PC-3 (cell line): ENCODE measurements at regions not wholly inside any gene's neighbourhood (a gene's known extent, or its start where the extent isn't known, plus 50 kb on each side); places are given as distances from the start of the nearest gene placed in this dataset.

Source experiments
- ATAC-seq: fragments of 200-7000 bp; cut with Tn5 transposase; 2 replicates; pipeline ENCODE4 v1.9.1; 2020; ENCODE audit warnings: mild to moderate bottlenecking, moderate library complexity
- BruUV-seq: library from RNA; stranded (reverse); fragments of 400-500 nt; replicated peaks from 2 replicates; lab custom pipeline; 2021; lab: Mats Ljungman, UMichigan
- CTCF ChIA-PET: fragments of 300-600 bp; sonication (Branson Sonifier 250); formaldehyde crosslinking; loops from one replicate; lab custom pipeline; 2022; ENCODE audit warnings: antibody characterized with exemption; lab: Charles Lee
- POLR2A ChIA-PET: fragments of 300-600 bp; sonication (Branson Sonifier 250); formaldehyde crosslinking; loops from one replicate; lab custom pipeline; 2022; ENCODE audit warnings: antibody characterized with exemption; ENCODE audit not compliant: unreplicated experiment; lab: Charles Lee
- DNase-seq: peaks from one replicate; pipeline ENCODE4 v3.0.0-alpha.2; 2015
- H2AFZ ChIP-seq: fragments of 300-600 bp; sonication (generic); 2 replicates; pipeline ENCODE4 v1.6.0; 2016; ENCODE audit warnings: antibody characterized with exemption, low read length
- H3F3A ChIP-seq: fragments of 300-600 bp; sonication (generic); one replicate; pipeline ENCODE4 v1.6.0; 2017; ENCODE audit warnings: antibody characterized with exemption, low read length, control low read depth, mild to moderate bottlenecking; ENCODE audit not compliant: unreplicated experiment
- H3K27ac ChIP-seq: fragments of 300-600 bp; sonication (generic); 2 replicates; pipeline ENCODE4 v1.5.1; 2016; ENCODE audit warnings: mild to moderate bottlenecking, low read length
- H3K27me3 ChIP-seq: fragments of 300-600 bp; sonication (generic); 2 replicates; pipeline ENCODE4 v1.6.1; 2016; ENCODE audit warnings: low read length, mixed read lengths
- H3K36me3 ChIP-seq: fragments of 300-600 bp; sonication (generic); 2 replicates; pipeline ENCODE4 v1.6.1; 2016; ENCODE audit warnings: low read depth, mixed run types, low read length, mixed read lengths
- H3K4me1 ChIP-seq: fragments of 300-600 bp; sonication (generic); 2 replicates; pipeline ENCODE4 v1.5.1; 2016; ENCODE audit warnings: low read length; ENCODE audit not compliant: insufficient read depth
- H3K4me2 ChIP-seq: fragments of 300-600 bp; sonication (generic); 2 replicates; pipeline ENCODE4 v1.6.0; 2016; ENCODE audit warnings: low read length
- H3K4me3 ChIP-seq: fragments of 300-600 bp; sonication (generic); 2 replicates; pipeline ENCODE4 v1.5.1; 2016; ENCODE audit warnings: mild to moderate bottlenecking, low read length, mixed read lengths
- H3K79me2 ChIP-seq: fragments of 300-600 bp; sonication (generic); 2 replicates; pipeline ENCODE4 v1.6.1; 2017; ENCODE audit warnings: low read length, mixed read lengths
- H3K9ac ChIP-seq: fragments of 300-600 bp; sonication (generic); 2 replicates; pipeline ENCODE4 v1.6.0; 2016; ENCODE audit warnings: mild to moderate bottlenecking, low read length
- H3K9me2 ChIP-seq: fragments of 300-600 bp; sonication (generic); replicated peaks from 2 replicates; pipeline ENCODE4 v1.6.1; 2016; ENCODE audit warnings: mixed run types, low read length, mixed read lengths
- H3K9me3 ChIP-seq: fragments of 300-600 bp; sonication (generic); 2 replicates; pipeline ENCODE4 v1.6.1; 2016; ENCODE audit warnings: low read length, mixed read lengths
- H4K20me1 ChIP-seq: fragments of 300-600 bp; sonication (generic); 2 replicates; pipeline ENCODE4 v1.6.1; 2016; ENCODE audit warnings: low read length, mixed read lengths
- EZH2 ChIP-seq: fragments of 300-600 bp; sonication (generic); IDR thresholded peaks from one replicate; pipeline ENCODE4 v1.6.1; 2017; ENCODE audit warnings: antibody characterized with exemption, mild to moderate bottlenecking, low read length; ENCODE audit not compliant: unreplicated experiment
- EZH2phosphoT487 ChIP-seq: fragments of 300-600 bp; sonication (generic); IDR thresholded peaks from 2 replicates; pipeline ENCODE4 v1.6.1; 2018; ENCODE audit warnings: mild to moderate bottlenecking, antibody characterized with exemption, low read length, borderline replicate concordance
- intact Hi-C: fragments of 100-400 bp; cut with micrococcal nuclease; formaldehyde crosslinking; loops from 2 replicates; pipeline ENCODE4 v1.9.0; 2023
- TF ChIP-seq, protein P1 (sequence below): fragments of 300-600 bp; sonication (generic); conservative IDR thresholded peaks from 2 replicates; pipeline ENCODE4 v1.5.1; 2017; ENCODE audit warnings: antibody characterized with exemption, low read depth, mild to moderate bottlenecking, low read length

DNA sequence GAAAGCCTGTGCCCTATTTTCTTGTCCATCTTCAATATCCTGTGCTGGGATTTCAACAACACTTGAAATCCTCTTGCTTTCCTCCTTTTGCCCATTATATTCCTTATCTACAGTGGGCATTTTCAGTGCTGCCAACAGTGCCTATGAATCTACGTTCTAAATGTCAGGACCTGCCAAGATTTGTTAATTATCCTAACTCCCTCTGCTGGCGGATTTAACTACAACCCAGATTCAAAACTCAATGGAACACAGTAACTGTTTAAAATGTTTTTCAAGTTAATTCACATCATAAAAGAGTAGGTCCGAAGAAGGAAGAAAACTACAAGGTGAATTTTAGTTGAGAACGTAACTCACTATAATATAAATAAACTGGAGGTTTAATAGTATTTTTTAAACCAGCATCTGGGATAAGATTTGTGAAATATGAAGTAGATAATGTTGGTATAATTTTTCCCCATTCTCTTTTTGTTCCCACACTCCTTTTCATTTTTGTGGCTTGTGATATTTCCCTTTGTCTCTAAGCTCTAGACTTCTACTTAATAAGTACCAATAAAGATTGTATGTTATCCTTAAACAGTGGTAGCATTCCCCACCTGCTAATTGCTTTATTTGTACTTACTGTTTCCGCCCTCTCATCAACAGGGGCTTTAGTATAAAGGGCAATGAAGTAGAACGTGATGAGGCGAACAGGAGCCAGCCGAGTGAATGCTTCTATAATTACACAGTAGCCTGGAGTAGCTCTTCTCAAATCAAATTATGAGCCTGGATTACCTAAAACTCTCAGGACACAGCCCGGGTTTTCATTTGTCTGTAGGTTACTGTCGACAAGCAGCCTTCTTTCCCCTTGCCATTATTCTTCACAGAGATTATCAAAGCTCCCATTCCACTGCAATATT, 302.5 kb upstream of the ATP11B start:
- no TSS peak for BruUV-seq
- Histone ChIP-seq H3K27me3 (no peaks in the 10 kb centered on the region), H3K4me2 (no peak overlapping the region), H3K4me1 (peaks cover 9% of the 10 kb centered on the region; the same call in 1 of the 2 replicates), H3K4me3 (no peak overlapping the region), H3K9me2 (no peaks in the 10 kb centered on the region), H3K9me3 (no peaks in the 10 kb centered on the region), H3F3A (no peaks in the 10 kb centered on the region), H3K9ac (no peak overlapping the region), H4K20me1 (no peaks in the 10 kb centered on the region), H3K27ac (no peak overlapping the region), H3K36me3 (no peaks in the 10 kb centered on the region), H2AFZ (no peak overlapping the region), H3K79me2 (no peaks in the 10 kb centered on the region)
- TF ChIP-seq, protein P1, sequence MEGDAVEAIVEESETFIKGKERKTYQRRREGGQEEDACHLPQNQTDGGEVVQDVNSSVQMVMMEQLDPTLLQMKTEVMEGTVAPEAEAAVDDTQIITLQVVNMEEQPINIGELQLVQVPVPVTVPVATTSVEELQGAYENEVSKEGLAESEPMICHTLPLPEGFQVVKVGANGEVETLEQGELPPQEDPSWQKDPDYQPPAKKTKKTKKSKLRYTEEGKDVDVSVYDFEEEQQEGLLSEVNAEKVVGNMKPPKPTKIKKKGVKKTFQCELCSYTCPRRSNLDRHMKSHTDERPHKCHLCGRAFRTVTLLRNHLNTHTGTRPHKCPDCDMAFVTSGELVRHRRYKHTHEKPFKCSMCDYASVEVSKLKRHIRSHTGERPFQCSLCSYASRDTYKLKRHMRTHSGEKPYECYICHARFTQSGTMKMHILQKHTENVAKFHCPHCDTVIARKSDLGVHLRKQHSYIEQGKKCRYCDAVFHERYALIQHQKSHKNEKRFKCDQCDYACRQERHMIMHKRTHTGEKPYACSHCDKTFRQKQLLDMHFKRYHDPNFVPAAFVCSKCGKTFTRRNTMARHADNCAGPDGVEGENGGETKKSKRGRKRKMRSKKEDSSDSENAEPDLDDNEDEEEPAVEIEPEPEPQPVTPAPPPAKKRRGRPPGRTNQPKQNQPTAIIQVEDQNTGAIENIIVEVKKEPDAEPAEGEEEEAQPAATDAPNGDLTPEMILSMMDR, result peak; percentile 84
- no peak for TF ChIP-seq EZH2phosphoT487
- no peak for TF ChIP-seq EZH2
- POLR2A ChIA-PET, result no interaction called here
- CTCF ChIA-PET, result no interaction called here
- ATAC-seq (peak; percentile 71), DNase-seq (peak; percentile 66)
- intact Hi-C loops, result loop anchor here (1.0 to 2.0 kb wide), 4 partner anchors 128 to 782 kb away; no protein-coding TSS in a partner anchor

DNA sequence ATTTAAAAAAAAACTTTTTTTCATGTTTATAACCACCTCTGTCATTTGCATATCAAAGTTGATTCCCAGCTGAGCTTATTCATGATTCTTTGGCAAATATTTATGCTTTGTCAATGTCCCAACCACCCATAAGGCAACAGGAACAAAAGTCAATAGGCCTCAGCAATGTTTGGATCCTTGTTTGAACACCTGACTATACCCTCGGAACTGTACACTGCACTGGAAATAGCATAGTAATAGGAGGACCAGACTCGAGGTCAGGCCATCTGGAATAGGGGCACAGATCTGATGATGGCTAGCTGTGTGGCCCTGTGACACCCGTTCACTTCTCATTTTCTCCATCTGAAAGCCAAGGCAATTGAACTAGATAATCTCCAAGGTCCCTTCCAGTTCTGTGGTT, 301.7 kb upstream of the ATP11B start:
- intact Hi-C loops, result loop anchor here (2.0 kb wide), 2 partner anchors 127 to 233 kb away; no protein-coding TSS in a partner anchor
- no peaks in the 10 kb centered on the region for H3K27me3 ChIP-seq
- H4K20me1 ChIP-seq, result no peaks in the 10 kb centered on the region
- H3K9me2 ChIP-seq, result no peaks in the 10 kb centered on the region
- ChIA-PET POLR2A (no interaction called here), CTCF (no interaction called here)
- H3K4me1 ChIP-seq, result 0 out of 2 replicates have a peak, but pooled peaks cover 7% of the 10 kb centered on the region
- no peak overlapping the region for H3K4me3 ChIP-seq
- no peak overlapping the region for H3K27ac ChIP-seq
- H3K9ac ChIP-seq, result no peak overlapping the region
- H3K79me2 ChIP-seq, result no peaks in the 10 kb centered on the region
- TF ChIP-seq, protein P1, result no peak
- no peak for TF ChIP-seq EZH2phosphoT487
- no peak for TF ChIP-seq EZH2
- ATAC-seq, result no peak
- H3K36me3 ChIP-seq, result no peaks in the 10 kb centered on the region
- no peak overlapping the region for H2AFZ ChIP-seq
- no peak for DNase-seq
- H3F3A ChIP-seq, result no peaks in the 10 kb centered on the region
- H3K4me2 ChIP-seq, result no peak overlapping the region
- H3K9me3 ChIP-seq, result no peaks in the 10 kb centered on the region
- BruUV-seq, result no TSS peak

DNA sequence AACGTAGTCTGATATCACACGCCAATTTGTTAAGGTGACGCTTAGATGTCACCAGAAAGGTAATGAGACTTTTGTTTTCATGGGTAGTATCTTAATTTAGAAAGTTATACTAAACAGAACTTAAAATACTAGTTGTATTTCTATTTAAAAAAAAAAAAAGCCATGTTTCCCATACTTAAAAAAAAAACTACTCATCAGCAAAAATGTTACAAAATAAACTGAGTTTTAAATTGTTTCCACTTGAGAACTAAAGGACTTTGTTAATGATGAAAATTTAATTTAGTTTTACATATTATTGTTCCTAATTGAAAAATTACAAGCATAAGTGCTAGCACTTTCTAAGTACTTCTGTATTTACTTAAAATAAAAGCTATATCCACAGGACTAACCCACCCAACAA, 300.8 kb upstream of the ATP11B start:
- ATAC-seq (no peak), DNase-seq (no peak)
- Histone ChIP-seq H3K36me3 (no peaks in the 10 kb centered on the region), H3K9me2 (no peaks in the 10 kb centered on the region), H3K9ac (no peak overlapping the region), H3K4me2 (no peak overlapping the region), H2AFZ (no peak overlapping the region), H3K9me3 (no peaks in the 10 kb centered on the region), H3F3A (no peaks in the 10 kb centered on the region), H3K79me2 (no peaks in the 10 kb centered on the region), H3K27me3 (no peaks in the 10 kb centered on the region), H3K4me3 (no peak overlapping the region), H4K20me1 (no peaks in the 10 kb centered on the region), H3K27ac (no peak overlapping the region), H3K4me1 (0 out of 2 replicates have a peak, but pooled peaks cover 1% of the 10 kb centered on the region)
- BruUV-seq, result no TSS peak
- TF ChIP-seq EZH2 (no peak), EZH2phosphoT487 (no peak)
- TF ChIP-seq, protein P1, result no peak
- CTCF ChIA-PET, result interaction anchor here (0.6 kb wide), 1 partner anchor 95 kb away, joined by 6 read pairs; no protein-coding TSS in a partner anchor
- intact Hi-C loops, result no loop called here
- POLR2A ChIA-PET, result interaction anchor here (0.6 kb wide), 1 partner anchor 123 kb away, joined by 16 read pairs; no protein-coding TSS in a partner anchor
